CD4-positive, alpha-beta T cell (primary cell): ENCODE measurements at regions not wholly inside any gene's neighbourhood (a gene's known extent, or its start where the extent isn't known, plus 50 kb on each side); places are given as distances from the start of the nearest gene placed in this dataset.

ENCODE experiments used
- ATAC-seq: fragments of 200-7000 bp; cut with Tn5 transposase; one replicate; pipeline ENCODE4 v1.10.0; 2022; ENCODE audit warnings: mild to moderate bottlenecking; ENCODE audit not compliant: poor library complexity
- CTCF ChIA-PET: fragments of 350-600 bp; sonication (Branson Sonifier 250); formaldehyde crosslinking; loops from one replicate; lab custom pipeline; 2021; ENCODE audit warnings: antibody characterized with exemption, inconsistent platforms; lab: Charles Lee
- POLR2A ChIA-PET: fragments of 350-600 bp; sonication (Branson Sonifier 250); formaldehyde crosslinking; loops from one replicate; lab custom pipeline; 2021; ENCODE audit warnings: antibody characterized with exemption, inconsistent platforms; lab: Charles Lee
- DNase-seq, 14 experiments: peaks; one replicate each; pipeline ENCODE4 v3.0.0-alpha.2; 2013 to 2020; ENCODE audit warnings: mixed read lengths in 2 of 14
- H3K27ac ChIP-seq, 2 donors: one replicate each; pipeline versions ENCODE4 v1.5.1 to v1.7.0; 2013; ENCODE audit warnings: low read length in 2 of 2, low read depth in 1 of 2, mild to moderate bottlenecking in 1 of 2
- H3K27me3 ChIP-seq, 2 experiments: 1 replicate in 1 of 2; 2 replicates in 1 of 2; pipeline versions ENCODE4 v1.6.1 to v1.7.0; 2013; ENCODE audit warnings: low read length in 2 of 2, control low read depth in 1 of 2, mild to moderate bottlenecking in 1 of 2, moderate library complexity in 1 of 2; ENCODE audit not compliant: insufficient read depth in 2 of 2, control insufficient read depth in 1 of 2
- H3K36me3 ChIP-seq: one replicate; pipeline ENCODE4 v1.6.1; 2013; ENCODE audit warnings: low read length, control low read depth; ENCODE audit not compliant: insufficient read depth
- H3K4me1 ChIP-seq: one replicate; pipeline ENCODE4 v1.6.1; 2013; ENCODE audit warnings: low read length, control low read depth; ENCODE audit not compliant: insufficient read depth
- H3K4me3 ChIP-seq: one replicate; pipeline ENCODE4 v1.5.1; 2013; ENCODE audit warnings: mild to moderate bottlenecking, low read length, moderate library complexity
- H3K9me3 ChIP-seq, 2 experiments: 1 replicate in 1 of 2; 2 replicates in 1 of 2; pipeline versions ENCODE4 v1.6.1 to v1.7.0; 2013; ENCODE audit warnings: low read length in 2 of 2, mild to moderate bottlenecking in 2 of 2, control low read depth in 1 of 2, moderate library complexity in 1 of 2; ENCODE audit not compliant: control insufficient read depth in 1 of 2, insufficient read depth in 1 of 2
- H3K27ac Mint-ChIP-seq: one replicate; pipeline ENCODE4 v1.8.0; 2020; ENCODE audit warnings: mixed read lengths
- H3K27me3 Mint-ChIP-seq: one replicate; pipeline ENCODE4 v1.8.0; 2021; ENCODE audit warnings: mixed read lengths
- H3K36me3 Mint-ChIP-seq: one replicate; pipeline ENCODE4 v1.8.0; 2021; ENCODE audit warnings: low read depth, mixed read lengths
- H3K4me1 Mint-ChIP-seq: one replicate; pipeline ENCODE4 v1.8.0; 2021; ENCODE audit warnings: low read depth, mixed read lengths
- H3K4me3 Mint-ChIP-seq: one replicate; pipeline ENCODE4 v1.8.0; 2020; ENCODE audit warnings: mild to moderate bottlenecking, mixed read lengths
- H3K9me3 Mint-ChIP-seq: one replicate; pipeline ENCODE4 v1.8.0; 2020; ENCODE audit warnings: mixed read lengths
- CTCF ChIP-seq: fragments of 200-600 bp; IDR thresholded peaks from one replicate; pipeline ENCODE4 v1.8.0; 2022; ENCODE audit warnings: antibody characterized with exemption, mild to moderate bottlenecking
- intact Hi-C, 2 experiments: fragments of 100-400 bp; cut with DNase I in 1 of 2; cut with micrococcal nuclease in 1 of 2; formaldehyde crosslinking; loops; one replicate each; pipeline versions ENCODE4 v1.15.1 to v1.9.0; 2023 to 2025; cut with DNase I, micrococcal nuclease

DNA sequence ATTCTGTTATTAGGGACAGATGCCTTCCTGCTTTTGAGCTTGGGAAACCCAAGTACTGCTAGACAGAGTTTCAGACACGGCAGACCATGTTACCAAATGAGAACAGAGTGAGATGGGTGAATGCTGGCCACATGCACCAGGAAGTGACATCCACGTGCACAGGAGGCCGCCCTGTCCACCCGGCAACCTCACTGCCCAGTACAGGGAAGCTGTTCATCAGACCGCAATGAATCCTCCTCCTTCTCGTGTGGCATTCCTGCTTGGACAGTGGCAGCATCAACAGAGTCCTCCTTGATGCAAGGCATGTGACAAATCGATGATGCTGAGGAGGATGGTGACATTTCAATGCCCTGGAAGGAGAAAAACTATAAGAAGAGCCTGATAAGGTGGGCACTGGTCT lies 191.0 kb upstream of the SOX1 start:
- TF ChIP-seq CTCF, result no peak
- H3K4me3 Mint-ChIP-seq, result no peak overlapping the region
- ATAC-seq (no peak), DNase-seq (no peak)
- H3K27me3 Mint-ChIP-seq, result peaks cover 9% of the 10 kb centered on the region
- Histone ChIP-seq H3K4me1 (no peaks in the 10 kb centered on the region), H3K27me3 (peaks cover 2 to 5% of the 10 kb centered on the region in 2 experiments), H3K9me3 (peaks cover 0 to 9% of the 10 kb centered on the region in 2 experiments), H3K36me3 (no peaks in the 10 kb centered on the region), H3K27ac (no peak overlapping the region), H3K4me3 (no peak overlapping the region)
- intact Hi-C loops, result no loop called here
- ChIA-PET POLR2A (no interaction called here), CTCF (no interaction called here)
- H3K27ac Mint-ChIP-seq, result no peak overlapping the region
- no peaks in the 10 kb centered on the region for H3K36me3 Mint-ChIP-seq
- H3K4me1 Mint-ChIP-seq, result no peaks in the 10 kb centered on the region
- no peaks in the 10 kb centered on the region for H3K9me3 Mint-ChIP-seq

DNA sequence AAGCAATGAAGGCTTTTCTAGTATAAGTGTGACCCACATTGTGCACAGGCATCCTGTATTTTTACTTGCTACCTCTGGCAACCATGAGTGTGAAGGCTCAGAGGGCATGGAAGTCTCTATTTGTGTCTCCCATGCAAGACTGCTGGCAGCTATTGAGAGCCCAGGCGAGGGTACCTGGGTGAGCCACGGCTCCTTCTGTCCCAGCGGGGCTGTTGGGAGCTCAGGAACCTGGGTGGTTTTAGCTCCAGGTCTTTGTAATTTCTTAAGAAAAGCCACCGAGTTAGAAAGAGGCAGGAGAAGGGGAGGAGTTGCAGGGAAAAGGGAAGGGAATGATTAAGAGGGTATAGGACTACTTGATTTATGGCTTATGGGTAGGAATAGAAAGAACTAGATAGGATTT lies 190.4 kb upstream of the SOX1 start:
- Histone ChIP-seq H3K27me3 (peaks cover 2 to 5% of the 10 kb centered on the region in 2 experiments), H3K27ac (no peak overlapping the region), H3K36me3 (no peaks in the 10 kb centered on the region), H3K4me1 (no peaks in the 10 kb centered on the region), H3K9me3 (peaks cover 0 to 9% of the 10 kb centered on the region in 2 experiments), H3K4me3 (no peak overlapping the region)
- DNase-seq, result no peak
- intact Hi-C loops, result no loop called here
- H3K4me1 Mint-ChIP-seq, result no peaks in the 10 kb centered on the region
- peaks cover 9% of the 10 kb centered on the region for H3K27me3 Mint-ChIP-seq
- POLR2A ChIA-PET, result no interaction called here
- no peak overlapping the region for H3K4me3 Mint-ChIP-seq
- CTCF ChIA-PET, result no interaction called here
- ATAC-seq, result no peak
- no peaks in the 10 kb centered on the region for H3K36me3 Mint-ChIP-seq
- H3K27ac Mint-ChIP-seq, result no peak overlapping the region
- H3K9me3 Mint-ChIP-seq, result no peaks in the 10 kb centered on the region
- TF ChIP-seq CTCF, result no peak

DNA sequence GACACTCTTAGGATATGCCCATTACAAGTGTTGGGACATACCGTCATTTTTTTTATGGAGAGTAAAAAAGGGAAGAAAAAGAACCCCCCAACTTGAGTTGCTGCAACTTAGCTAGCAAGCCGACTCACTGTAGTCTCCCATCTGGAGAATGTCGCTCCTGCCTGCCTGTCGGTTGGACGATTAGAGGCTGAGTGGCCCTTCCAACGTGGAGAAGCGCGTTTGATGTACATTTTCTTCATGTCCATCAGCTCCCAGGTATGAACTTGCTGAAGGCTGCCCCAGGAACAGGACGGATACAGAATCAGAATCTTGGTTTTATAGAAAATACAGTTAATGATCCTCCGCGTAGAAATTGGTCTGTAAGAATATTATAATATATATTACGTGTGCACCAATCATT lies 189.0 kb upstream of the SOX1 start:
- ATAC-seq (no peak), DNase-seq (no peak)
- H3K36me3 ChIP-seq, result no peaks in the 10 kb centered on the region
- Mint-ChIP-seq H3K27me3 (peaks cover 9% of the 10 kb centered on the region), H3K36me3 (no peaks in the 10 kb centered on the region), H3K4me3 (no peak overlapping the region), H3K9me3 (no peaks in the 10 kb centered on the region), H3K4me1 (no peaks in the 10 kb centered on the region), H3K27ac (no peak overlapping the region)
- TF ChIP-seq CTCF, result no peak
- peaks cover 0 to 9% of the 10 kb centered on the region in 2 experiments for H3K9me3 ChIP-seq
- intact Hi-C loops, result no loop called here
- no peak overlapping the region for H3K4me3 ChIP-seq
- ChIA-PET POLR2A (no interaction called here), CTCF (no interaction called here)
- H3K27ac ChIP-seq, result no peak overlapping the region
- no peaks in the 10 kb centered on the region for H3K4me1 ChIP-seq
- no peaks in the 10 kb centered on the region for H3K27me3 ChIP-seq
